HCT116 (cell line): ENCODE measurements at regions not wholly inside any gene's neighbourhood (a gene's known extent, or its start where the extent isn't known, plus 50 kb on each side); places are given as distances from the start of the nearest gene placed in this dataset.
A peak's percentile ranks its signal among the peaks of the same experiment; 100 is the strongest.

Experiments used
- ATAC-seq: fragments of 200-7000 bp; cut with Tn5 transposase; 2 replicates; pipeline ENCODE4 v1.9.1; 2020; ENCODE audit warnings: mild to moderate bottlenecking, moderate library complexity
- BruUV-seq: library from RNA; stranded (reverse); fragments of 400-500 nt; replicated peaks from 2 replicates; lab custom pipeline; 2021; lab: Mats Ljungman, UMichigan
- CTCF ChIA-PET: fragments of 300-600 bp; sonication (Branson Sonifier 250); formaldehyde crosslinking; loops from one replicate; lab custom pipeline; 2021; ENCODE audit warnings: antibody characterized with exemption; lab: Charles Lee
- POLR2A ChIA-PET: fragments of 300-600, 350-600 bp; sonication (Branson Sonifier 250); formaldehyde crosslinking; loops from one replicate; lab custom pipeline; 2021; ENCODE audit warnings: antibody characterized with exemption; lab: Charles Lee
- RAD21 ChIA-PET, 2 experiments: fragments of 300-600 bp; sonication (Branson Sonifier 250); formaldehyde crosslinking; loops; one replicate each; lab custom pipeline; 2023; ENCODE audit warnings: low total read pairs in 2 of 2; ENCODE audit not compliant: uncharacterized antibody in 2 of 2, unreplicated experiment in 2 of 2, low non-redundant PET in 1 of 2; lab: Charles Lee
- DNase-seq: peaks from one replicate; pipeline ENCODE4 v3.0.0-alpha.2; 2010; ENCODE audit warnings: low read depth, low spot score
- H2AFZ ChIP-seq: fragments of 200-600 bp; shearing (Covaris generic), sonication (generic); 2 replicates; pipeline ENCODE4 v1.6.1; 2017; ENCODE audit warnings: low read depth, mixed run types, mixed read lengths, antibody characterized with exemption, low read length; ENCODE audit not compliant: poor library complexity, severe bottlenecking
- H3K27ac ChIP-seq: 2 replicates; pipeline ENCODE4 v1.5.1; 2012; ENCODE audit warnings: low read depth, low read length
- H3K27me3 ChIP-seq: fragments of 200-600 bp; sonication (generic); 2 replicates; pipeline ENCODE4 v1.6.1; 2016; ENCODE audit warnings: mixed run types, low read length, mixed read lengths; ENCODE audit not compliant: insufficient read depth
- H3K36me3 ChIP-seq, 2 experiments: fragments of 200-500 bp in 1 of 2; fragments of 200-600 bp in 1 of 2; sonication (Bioruptor generic) in 1 of 2; sonication (generic) in 1 of 2; 2 replicates each; pipeline versions ENCODE4 v1.5.1 to v1.6.1; 2014 to 2016; ENCODE audit warnings: low read length in 2 of 2, inconsistent platforms in 1 of 2, mixed read lengths in 1 of 2, mixed run types in 1 of 2; ENCODE audit not compliant: insufficient read depth in 2 of 2, control insufficient read depth in 1 of 2
- H3K4me1 ChIP-seq, 2 experiments: fragments of 200-600 bp in 1 of 2; sonication (generic) in 1 of 2; 2 replicates each; pipeline versions ENCODE4 v1.5.1 to v1.6.1; 2012 to 2017; ENCODE audit warnings: low read length in 2 of 2, inconsistent platforms in 1 of 2, mild to moderate bottlenecking in 1 of 2, mixed read lengths in 1 of 2, mixed run types in 1 of 2, moderate library complexity in 1 of 2; ENCODE audit not compliant: insufficient read depth in 2 of 2, control insufficient read depth in 1 of 2
- H3K4me2 ChIP-seq: fragments of 200-600 bp; sonication (generic); 2 replicates; pipeline ENCODE4 v1.6.1; 2017; ENCODE audit warnings: mixed run types, low read length, mixed read lengths
- H3K4me3 ChIP-seq, 2 experiments: fragments of 200-600 bp in 1 of 2; sonication (generic) in 1 of 2; replicated peaks in 1 of 2; 2 replicates each; pipeline ENCODE4 v1.5.1; 2011 to 2016; ENCODE audit warnings: low read length in 2 of 2, control low read depth in 1 of 2, low read depth in 1 of 2, mild to moderate bottlenecking in 1 of 2, mixed read lengths in 1 of 2, mixed run types in 1 of 2
- H3K79me2 ChIP-seq: fragments of 200-600 bp; sonication (generic); 2 replicates; pipeline ENCODE4 v1.6.1; 2017; ENCODE audit warnings: mild to moderate bottlenecking, mixed run types, low read length, moderate library complexity, mixed read lengths; ENCODE audit not compliant: insufficient read depth
- H3K9ac ChIP-seq: fragments of 200-600 bp; sonication (generic); 2 replicates; pipeline ENCODE4 v1.6.1; 2016; ENCODE audit warnings: low read length, mixed read lengths
- H3K9me2 ChIP-seq: fragments of 200-600 bp; sonication (generic), shearing (Covaris generic); 2 replicates; pipeline ENCODE4 v1.6.1; 2017; ENCODE audit warnings: mixed run types, mild to moderate bottlenecking, moderate library complexity; ENCODE audit not compliant: insufficient read depth
- H3K9me3 ChIP-seq, 2 experiments: fragments of 200-500 bp in 1 of 2; fragments of 200-600 bp in 1 of 2; sonication (Bioruptor generic) in 1 of 2; sonication (generic) in 1 of 2; 2 replicates each; pipeline ENCODE4 v1.6.1; 2014 to 2017; ENCODE audit warnings: low read length in 2 of 2, mixed read lengths in 2 of 2, inconsistent platforms in 1 of 2, low read depth in 1 of 2, mild to moderate bottlenecking in 1 of 2, mixed run types in 1 of 2, moderate library complexity in 1 of 2; ENCODE audit not compliant: control insufficient read depth in 1 of 2, insufficient read depth in 1 of 2
- H4K20me1 ChIP-seq: fragments of 200-600 bp; sonication (generic), shearing (Covaris generic); 2 replicates; pipeline ENCODE4 v1.6.1; 2017; ENCODE audit warnings: mixed run types, mild to moderate bottlenecking, moderate library complexity; ENCODE audit not compliant: insufficient read depth
- CBX3 ChIP-seq: IDR thresholded peaks from 2 replicates; pipeline ENCODE4 v1.6.1; 2012; ENCODE audit warnings: low read depth
- EGR1 ChIP-seq: IDR thresholded peaks from 2 replicates; pipeline ENCODE4 v1.6.1; 2012; ENCODE audit warnings: low read depth
- ELF1 ChIP-seq: IDR thresholded peaks from 2 replicates; pipeline ENCODE4 v1.6.1; 2012; ENCODE audit warnings: low read depth, borderline replicate concordance
- EZH2phosphoT487 ChIP-seq: fragments of 200-600 bp; IDR thresholded peaks from 2 replicates; pipeline ENCODE4 v1.6.1; 2018; ENCODE audit warnings: antibody characterized with exemption, borderline replicate concordance
- SP1 ChIP-seq: IDR thresholded peaks from 2 replicates; pipeline ENCODE4 v1.6.1; 2012; ENCODE audit warnings: low read depth
- TCF7L2 ChIP-seq: IDR thresholded peaks from 2 replicates; pipeline ENCODE4 v1.7.0; 2011; ENCODE audit warnings: borderline replicate concordance, inconsistent platforms; ENCODE audit not compliant: insufficient read depth, insufficient read length; ENCODE audit errors: extremely low read depth
- YY1 ChIP-seq: IDR thresholded peaks from 2 replicates; pipeline ENCODE4 v1.6.1; 2011; ENCODE audit warnings: low read length, low read depth, moderate library complexity, mild to moderate bottlenecking; ENCODE audit not compliant: insufficient replicate concordance; ENCODE audit errors: extremely low read depth
- ZNF274 ChIP-seq: fragments of 200-500 bp; sonication (Bioruptor generic); IDR thresholded peaks from 2 replicates; pipeline ENCODE4 v1.6.1; 2014; ENCODE audit warnings: mild to moderate bottlenecking, low read depth, low read length, inconsistent platforms
- intact Hi-C: fragments of 100-400 bp; cut with micrococcal nuclease; formaldehyde crosslinking; loops from 2 replicates; pipeline ENCODE4 v1.10.0; 2022
- TF ChIP-seq, protein P1 (sequence below), 3 experiments: fragments of 200-600 bp in 1 of 3; sonication (generic) in 1 of 3; IDR thresholded peaks in 2 of 3; conservative IDR thresholded peaks in 1 of 3; 2 replicates each; pipeline ENCODE4 v1.5.1; 2012 to 2017; ENCODE audit warnings: low read depth in 2 of 3, low read length in 2 of 3, antibody characterized with exemption in 1 of 3, borderline replicate concordance in 1 of 3, control low read depth in 1 of 3, mild to moderate bottlenecking in 1 of 3, mixed read lengths in 1 of 3, mixed run types in 1 of 3, moderate library complexity in 1 of 3; ENCODE audit not compliant: insufficient read depth in 1 of 3

DNA sequence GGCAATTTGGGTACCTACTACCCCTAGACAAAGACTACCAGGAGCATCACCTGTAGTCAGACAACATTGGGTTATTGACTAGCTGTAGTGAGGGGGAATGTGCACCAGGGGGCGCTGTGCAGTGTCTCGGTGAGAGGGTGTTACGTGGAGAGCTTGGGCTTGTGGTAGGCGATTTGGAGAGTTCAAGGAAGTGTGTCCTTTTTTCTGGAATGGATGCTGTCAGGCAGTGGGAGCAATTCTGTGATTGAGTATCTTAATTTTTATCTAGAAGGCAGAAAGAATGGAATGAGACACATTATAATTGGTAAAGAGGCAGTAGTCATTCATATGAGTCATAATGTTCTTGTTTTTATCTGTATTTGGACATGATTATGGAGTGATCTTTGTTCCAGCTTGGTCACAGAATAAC is 187.7 kb downstream of the GALC start:
- Histone ChIP-seq H3K9me3 (peaks cover 0 to 17% of the 10 kb centered on the region in 2 experiments; a peak in 2 of 4 replicates), H3K9ac (no peak overlapping the region), H3K27me3 (no peaks in the 10 kb centered on the region), H3K4me2 (no peak overlapping the region), H3K9me2 (no peaks in the 10 kb centered on the region), H3K27ac (no peak overlapping the region), H3K36me3 (no peaks in the 10 kb centered on the region), H4K20me1 (no peaks in the 10 kb centered on the region), H3K79me2 (no peaks in the 10 kb centered on the region), H3K4me3 (no peak overlapping the region), H3K4me1 (no peaks in the 10 kb centered on the region), H2AFZ (no peak overlapping the region)
- no TSS peak for BruUV-seq
- ChIA-PET RAD21 (no interaction called here), CTCF (no interaction called here), POLR2A (no interaction called here)
- no peak for TF ChIP-seq ZNF274
- TF ChIP-seq, protein P1, sequence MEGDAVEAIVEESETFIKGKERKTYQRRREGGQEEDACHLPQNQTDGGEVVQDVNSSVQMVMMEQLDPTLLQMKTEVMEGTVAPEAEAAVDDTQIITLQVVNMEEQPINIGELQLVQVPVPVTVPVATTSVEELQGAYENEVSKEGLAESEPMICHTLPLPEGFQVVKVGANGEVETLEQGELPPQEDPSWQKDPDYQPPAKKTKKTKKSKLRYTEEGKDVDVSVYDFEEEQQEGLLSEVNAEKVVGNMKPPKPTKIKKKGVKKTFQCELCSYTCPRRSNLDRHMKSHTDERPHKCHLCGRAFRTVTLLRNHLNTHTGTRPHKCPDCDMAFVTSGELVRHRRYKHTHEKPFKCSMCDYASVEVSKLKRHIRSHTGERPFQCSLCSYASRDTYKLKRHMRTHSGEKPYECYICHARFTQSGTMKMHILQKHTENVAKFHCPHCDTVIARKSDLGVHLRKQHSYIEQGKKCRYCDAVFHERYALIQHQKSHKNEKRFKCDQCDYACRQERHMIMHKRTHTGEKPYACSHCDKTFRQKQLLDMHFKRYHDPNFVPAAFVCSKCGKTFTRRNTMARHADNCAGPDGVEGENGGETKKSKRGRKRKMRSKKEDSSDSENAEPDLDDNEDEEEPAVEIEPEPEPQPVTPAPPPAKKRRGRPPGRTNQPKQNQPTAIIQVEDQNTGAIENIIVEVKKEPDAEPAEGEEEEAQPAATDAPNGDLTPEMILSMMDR (IDR thresholded peaks at IDR 0.05 in 2 of 3, conservative IDR thresholded peaks at IDR 0.05 in 1 of 3; ENCODE audit: borderline replicate concordance in 1 of 3, insufficient read depth in 1 of 3, low read depth in 2 of 3, low read length in 2 of 3) = peak in 2 of 3 experiments; percentile 50 to 58; a peak in 4 of 6 replicates
- no peak for DNase-seq
- peak; percentile 55; the same call in 1 of the 2 replicates for ATAC-seq
- intact Hi-C loops = no loop called here

DNA sequence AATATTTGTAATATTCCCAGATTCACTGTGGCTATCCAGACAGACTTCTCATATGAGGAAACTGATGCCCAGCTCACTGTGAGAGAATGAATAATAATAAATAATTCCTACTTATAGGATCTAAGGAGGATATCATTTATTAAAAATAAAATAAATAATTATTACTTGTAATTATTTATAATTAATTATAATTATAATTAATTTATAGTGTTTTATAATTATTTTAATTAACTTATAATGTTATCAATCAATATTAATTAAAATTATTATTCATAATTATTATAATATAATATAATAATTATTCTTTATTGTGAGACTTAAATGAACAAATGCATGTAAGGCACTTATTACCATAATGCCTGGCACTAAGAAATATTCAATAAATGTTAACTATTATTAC is 192.8 kb downstream of the GALC start:
- no peaks in the 10 kb centered on the region for H3K36me3 ChIP-seq
- no peak for DNase-seq
- ChIA-PET RAD21 (no interaction called here), CTCF (no interaction called here), POLR2A (no interaction called here)
- no peaks in the 10 kb centered on the region for H3K27me3 ChIP-seq
- no peaks in the 10 kb centered on the region for H3K79me2 ChIP-seq
- peaks cover 4 to 15% of the 10 kb centered on the region in 2 experiments; a peak in 2 of 4 replicates for H3K9me3 ChIP-seq
- intact Hi-C loops = no loop called here
- H3K27ac ChIP-seq = no peak overlapping the region
- no peaks in the 10 kb centered on the region for H4K20me1 ChIP-seq
- no peak overlapping the region for H3K9ac ChIP-seq
- no peaks in the 10 kb centered on the region for H3K9me2 ChIP-seq
- no peak overlapping the region for H2AFZ ChIP-seq
- no peak overlapping the region for H3K4me2 ChIP-seq
- no peak for TF ChIP-seq CBX3
- TF ChIP-seq TCF7L2 = no peak
- TF ChIP-seq EZH2phosphoT487 = no peak
- no peak for TF ChIP-seq SP1
- TF ChIP-seq YY1 = no peak
- TF ChIP-seq ELF1 = no peak
- TF ChIP-seq EGR1 = no peak
- no peak for ATAC-seq
- no TSS peak for BruUV-seq
- H3K4me3 ChIP-seq = no peak overlapping the region
- no peaks in the 10 kb centered on the region for H3K4me1 ChIP-seq
